ENCODE measurements at regions not wholly inside any gene's neighbourhood (a gene's known extent, or its start where the extent isn't known, plus 50 kb on each side); places are given as distances from the start of the nearest gene placed in this dataset.

- H3K27ac ChIP-seq = no peak overlapping the region
- no peak overlapping the region for H3K4me3 ChIP-seq
- TF ChIP-seq POLR2AphosphoS5 (IDR thresholded peaks at IDR 0.05) = no peak
- 8 to 41% methylated on average over 3 of the region's 3 CpGs for WGBS, 2 donors
- no peaks in the 10 kb centered on the region for H3K4me1 ChIP-seq
- DNase-seq = no peak
- H3K9me3 ChIP-seq = no peaks in the 10 kb centered on the region
- H3K27me3 ChIP-seq = peaks cover 0 to 71% (median 10%) of the 10 kb centered on the region in 3 donors
- intact Hi-C loops (cut with DNase I) = no loop called here
- H3K36me3 ChIP-seq = no peaks in the 10 kb centered on the region
Observed at GRCh38 chr7:21251151-21251800, 176.6 kb upstream of the SP4 start.

- WGBS, 2 donors = 13 to 14% methylated on average over 18 of the region's 18 CpGs
- intact Hi-C loops (cut with DNase I) = no loop called here
- no peaks in the 10 kb centered on the region for H3K4me1 ChIP-seq
- no peak overlapping the region for H3K27ac ChIP-seq
- no peak overlapping the region for H3K4me3 ChIP-seq
- TF ChIP-seq EP300 (IDR thresholded peaks at IDR 0.05) (no peak), POLR2A (IDR thresholded peaks at IDR 0.05) (no peak), CTCF (IDR thresholded peaks at IDR 0.05) (peak in 1 of 4 experiments; percentile 26), POLR2AphosphoS5 (IDR thresholded peaks at IDR 0.05) (peak in 1 of 4 donors; percentile 4)
- peaks cover 0 to 69% (median 10%) of the 10 kb centered on the region in 3 donors for H3K27me3 ChIP-seq
- DNase-seq = no peak
- no peaks in the 10 kb centered on the region for H3K36me3 ChIP-seq
- H3K9me3 ChIP-seq = no peaks in the 10 kb centered on the region
Observed at GRCh38 chr7:21253740-21254687, 173.9 kb upstream of the SP4 start.

DNA sequence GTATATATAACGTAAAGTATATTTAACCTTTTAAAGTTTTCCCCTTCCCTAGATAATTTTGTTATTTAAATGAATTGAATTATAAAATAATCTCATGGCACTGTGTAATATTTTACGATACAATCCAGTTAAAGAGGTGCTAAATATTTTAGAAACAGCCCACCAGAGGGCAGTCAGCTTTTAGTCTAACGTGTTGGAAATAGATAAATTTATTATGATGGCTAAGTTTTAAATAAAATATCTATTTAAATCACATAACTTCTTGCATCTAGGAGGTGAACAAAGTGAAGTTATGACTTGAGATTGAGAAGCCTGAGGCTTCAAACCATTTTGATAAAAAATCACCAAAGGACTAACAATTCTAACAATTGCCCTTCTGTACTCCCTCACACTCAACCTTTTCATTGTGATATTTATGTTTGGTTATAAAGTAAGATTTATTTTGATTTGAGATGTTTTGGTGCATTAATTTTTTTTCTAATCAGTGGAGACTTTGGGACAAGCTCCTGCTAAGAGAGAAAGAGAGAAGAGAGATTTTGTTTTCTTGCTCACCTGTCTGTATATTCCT is 171.5 kb upstream of the SP4 start:
- H3K27me3 ChIP-seq = peaks cover 0 to 54% (median 10%) of the 10 kb centered on the region in 3 donors

DNA sequence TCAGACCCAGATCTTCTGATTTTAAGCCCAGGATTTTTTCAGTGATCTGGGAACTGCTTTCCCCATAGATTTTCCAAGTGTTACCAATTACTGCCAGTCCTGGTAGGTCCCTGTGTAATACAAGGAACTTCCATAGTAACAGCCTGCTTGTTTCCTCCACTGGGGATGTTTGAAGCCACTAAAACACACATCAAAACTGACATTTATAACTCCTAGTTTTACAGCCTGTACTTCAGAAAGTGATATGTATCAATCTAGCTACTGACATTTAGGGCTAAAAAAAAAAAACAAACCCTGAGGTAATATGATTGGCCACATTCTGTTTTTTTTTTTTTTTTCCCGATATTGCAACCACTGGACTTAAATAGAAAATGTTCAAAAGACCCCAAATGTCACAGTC is 166.9 kb upstream of the SP4 start:
- Histone ChIP-seq H3K27ac (no peak overlapping the region), H3K4me3 (no peak overlapping the region), H3K36me3 (no peaks in the 10 kb centered on the region), H3K27me3 (peaks cover 0 to 8% (median 0%) of the 10 kb centered on the region in 3 donors), H3K4me1 (no peaks in the 10 kb centered on the region), H3K9me3 (no peaks in the 10 kb centered on the region)
- intact Hi-C loops (cut with DNase I) = no loop called here
- WGBS, 2 donors = 11 to 45% methylated on average over 1 of the region's 1 CpG
- no peak for DNase-seq
- TF ChIP-seq POLR2AphosphoS5 (IDR thresholded peaks at IDR 0.05) (no peak), EP300 (IDR thresholded peaks at IDR 0.05) (no peak), CTCF (IDR thresholded peaks at IDR 0.05) (no peak), POLR2A (IDR thresholded peaks at IDR 0.05) (no peak)

More for the DNA sequence above, 171.5 kb upstream of the SP4 start:
- intact Hi-C loops (cut with DNase I) = loop anchor here (5.0 kb wide), 1 partner anchor 251 kb away; no protein-coding TSS in a partner anchor
- H3K4me1 ChIP-seq = no peaks in the 10 kb centered on the region
- H3K9me3 ChIP-seq = no peaks in the 10 kb centered on the region
- WGBS, 2 donors = 3 to 16% methylated on average over 3 of the region's 3 CpGs
- H3K4me3 ChIP-seq = no peak overlapping the region
- H3K36me3 ChIP-seq = no peaks in the 10 kb centered on the region
- no peak for DNase-seq
- TF ChIP-seq CTCF (IDR thresholded peaks at IDR 0.05) (peak in 3 of 4 experiments; percentile 11 to 41 (median 17)), POLR2AphosphoS5 (IDR thresholded peaks at IDR 0.05) (no peak)
- H3K27ac ChIP-seq = no peak overlapping the region

All from sigmoid colon (tissue), 6 donors.